Activated naive CD8-positive, alpha-beta T cell (primary cell): ENCODE measurements at regions not wholly inside any gene's neighbourhood (a gene's known extent, or its start where the extent isn't known, plus 50 kb on each side); places are given as distances from the start of the nearest gene placed in this dataset.

Source experiments
- H3K27ac Mint-ChIP-seq: one replicate; pipeline ENCODE4 v1.8.0; 2021; ENCODE audit warnings: mixed read lengths
- H3K27me3 Mint-ChIP-seq: one replicate; pipeline ENCODE4 v1.8.0; 2021; ENCODE audit warnings: mixed read lengths
- H3K36me3 Mint-ChIP-seq: one replicate; pipeline ENCODE4 v1.8.0; 2021; ENCODE audit warnings: mixed read lengths
- H3K4me1 Mint-ChIP-seq: one replicate; pipeline ENCODE4 v1.8.0; 2021; ENCODE audit warnings: low read depth, mixed read lengths
- H3K4me3 Mint-ChIP-seq: one replicate; pipeline ENCODE4 v1.8.0; 2021; ENCODE audit warnings: mild to moderate bottlenecking, mixed read lengths
- H3K9me3 Mint-ChIP-seq: one replicate; pipeline ENCODE4 v1.8.0; 2021; ENCODE audit warnings: low read depth, mixed read lengths

DNA sequence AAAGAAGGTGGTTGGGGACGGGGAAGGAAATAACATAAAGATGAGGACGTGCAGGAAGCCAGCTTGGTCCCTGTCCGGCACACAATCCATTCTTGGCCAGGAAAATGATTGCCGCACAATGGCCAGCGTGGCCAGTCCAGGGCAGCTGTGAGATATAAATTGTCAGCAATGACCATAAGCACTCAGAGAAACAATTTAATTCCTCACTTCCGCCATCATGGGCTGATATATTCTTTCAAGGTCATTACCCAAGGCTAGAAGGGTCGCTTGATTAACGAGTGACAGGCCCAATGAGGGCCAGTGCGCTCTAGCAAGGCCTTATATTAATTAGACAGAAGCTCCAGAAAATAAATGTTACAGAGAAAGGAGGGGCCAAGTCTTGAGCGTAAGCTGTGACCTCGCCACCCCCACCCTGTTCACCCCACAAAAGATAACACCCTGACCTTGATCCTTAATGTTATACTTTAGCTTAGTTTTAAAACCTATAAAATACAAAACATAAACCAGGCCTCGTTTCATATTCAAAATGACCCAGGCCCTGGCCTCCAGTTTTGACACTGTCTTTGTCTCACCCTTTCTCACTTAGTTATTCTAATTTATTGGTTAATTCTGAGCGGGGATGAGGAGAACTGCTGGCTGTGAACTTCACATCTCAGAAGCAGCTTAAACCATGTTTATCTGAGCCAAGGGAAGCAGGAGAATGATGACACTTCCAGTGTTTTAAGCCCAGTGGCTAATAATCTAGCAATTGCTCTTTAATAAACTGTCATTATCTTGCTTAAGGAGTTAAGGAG is 478.3 kb upstream of the ZFHX3 start:
- H3K4me3 Mint-ChIP-seq = no peak overlapping the region
- H3K27ac Mint-ChIP-seq = no peak overlapping the region
- no peaks in the 10 kb centered on the region for H3K4me1 Mint-ChIP-seq
- no peaks in the 10 kb centered on the region for H3K9me3 Mint-ChIP-seq
- no peaks in the 10 kb centered on the region for H3K36me3 Mint-ChIP-seq
- peaks cover 7% of the 10 kb centered on the region for H3K27me3 Mint-ChIP-seq

- H3K27ac Mint-ChIP-seq = no peak overlapping the region
- H3K9me3 Mint-ChIP-seq = no peaks in the 10 kb centered on the region
- H3K27me3 Mint-ChIP-seq = peaks cover 3% of the 10 kb centered on the region
- H3K36me3 Mint-ChIP-seq = no peaks in the 10 kb centered on the region
- no peak overlapping the region for H3K4me3 Mint-ChIP-seq
- H3K4me1 Mint-ChIP-seq = no peaks in the 10 kb centered on the region
Measured at GRCh38 chr16:73523209-73523608, 475.3 kb upstream of the ZFHX3 start.

DNA sequence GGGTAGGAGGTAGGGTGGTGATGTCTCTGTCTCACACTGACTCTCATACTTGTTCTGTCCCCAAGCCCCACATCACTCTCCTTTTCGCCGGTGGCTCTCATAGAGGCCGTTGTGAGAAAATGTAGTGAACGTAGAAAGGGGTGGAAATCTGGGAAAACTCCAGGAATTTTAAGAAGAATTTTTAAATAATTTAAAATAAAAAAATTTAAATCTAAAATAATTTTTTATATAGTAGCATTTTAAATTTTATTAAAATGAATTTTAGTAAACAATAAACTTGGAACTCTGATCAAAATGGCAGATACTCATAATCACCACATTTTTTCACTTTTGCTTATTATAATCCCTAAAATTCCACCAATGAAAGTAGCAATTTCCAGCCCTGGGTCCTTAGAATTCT is 473.6 kb upstream of the ZFHX3 start:
- H3K27ac Mint-ChIP-seq = no peak overlapping the region
- no peaks in the 10 kb centered on the region for H3K4me1 Mint-ChIP-seq
- H3K9me3 Mint-ChIP-seq = peaks cover 4% of the 10 kb centered on the region
- peaks cover 3% of the 10 kb centered on the region for H3K27me3 Mint-ChIP-seq
- H3K36me3 Mint-ChIP-seq = no peaks in the 10 kb centered on the region
- no peak overlapping the region for H3K4me3 Mint-ChIP-seq

DNA sequence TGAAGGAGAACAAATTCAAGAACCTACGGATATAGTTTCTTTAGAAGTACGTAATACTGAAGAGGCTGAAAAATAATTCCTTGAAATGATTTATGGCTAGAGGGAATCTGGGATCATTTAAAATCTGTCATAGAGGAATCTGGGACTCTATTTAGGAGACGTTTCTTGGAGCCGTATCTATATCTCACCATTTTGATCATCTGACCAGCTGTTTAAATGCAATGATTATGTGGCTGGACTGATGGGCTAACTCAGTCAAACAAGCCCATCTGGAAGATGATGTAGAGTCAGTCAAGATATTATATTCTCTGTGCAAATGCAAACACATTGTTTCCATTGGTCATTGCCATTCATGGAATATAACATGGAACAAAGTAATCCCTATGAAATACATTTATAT is 467.7 kb upstream of the ZFHX3 start:
- Mint-ChIP-seq H3K4me1 (no peaks in the 10 kb centered on the region), H3K27me3 (peaks cover 3% of the 10 kb centered on the region), H3K9me3 (peaks cover 4% of the 10 kb centered on the region)

GRCh38 chr16:73510852-73511251 is 462.9 kb upstream of the ZFHX3 start:
- no peak overlapping the region for H3K27ac Mint-ChIP-seq
- no peaks in the 10 kb centered on the region for H3K4me1 Mint-ChIP-seq

More for the DNA sequence above, 467.7 kb upstream of the ZFHX3 start:
- H3K36me3 Mint-ChIP-seq = no peaks in the 10 kb centered on the region
- no peak overlapping the region for H3K4me3 Mint-ChIP-seq
- H3K27ac Mint-ChIP-seq = no peak overlapping the region

GRCh38 chr16:73506568-73507056 is 458.7 kb upstream of the ZFHX3 start:
- no peaks in the 10 kb centered on the region for H3K9me3 Mint-ChIP-seq
- no peak overlapping the region for H3K4me3 Mint-ChIP-seq
- H3K36me3 Mint-ChIP-seq = no peaks in the 10 kb centered on the region
- H3K27me3 Mint-ChIP-seq = peaks cover 3% of the 10 kb centered on the region
- H3K27ac Mint-ChIP-seq = no peak overlapping the region
- H3K4me1 Mint-ChIP-seq = no peaks in the 10 kb centered on the region

More at GRCh38 chr16:73510852-73511251, 462.9 kb upstream of the ZFHX3 start:
- Mint-ChIP-seq H3K9me3 (no peaks in the 10 kb centered on the region), H3K36me3 (no peaks in the 10 kb centered on the region), H3K27me3 (peaks cover 3% of the 10 kb centered on the region), H3K4me3 (no peak overlapping the region)

- Mint-ChIP-seq H3K9me3 (no peaks in the 10 kb centered on the region), H3K27me3 (no peaks in the 10 kb centered on the region), H3K4me1 (no peaks in the 10 kb centered on the region), H3K4me3 (no peak overlapping the region), H3K36me3 (no peaks in the 10 kb centered on the region), H3K27ac (no peak overlapping the region)
Measured at GRCh38 chr16:73505577-73505976, 457.6 kb upstream of the ZFHX3 start.

- Mint-ChIP-seq H3K4me3 (no peak overlapping the region), H3K36me3 (no peaks in the 10 kb centered on the region), H3K27me3 (no peaks in the 10 kb centered on the region)
Measured at GRCh38 chr16:73504591-73505575, 457.0 kb upstream of the ZFHX3 start.

DNA sequence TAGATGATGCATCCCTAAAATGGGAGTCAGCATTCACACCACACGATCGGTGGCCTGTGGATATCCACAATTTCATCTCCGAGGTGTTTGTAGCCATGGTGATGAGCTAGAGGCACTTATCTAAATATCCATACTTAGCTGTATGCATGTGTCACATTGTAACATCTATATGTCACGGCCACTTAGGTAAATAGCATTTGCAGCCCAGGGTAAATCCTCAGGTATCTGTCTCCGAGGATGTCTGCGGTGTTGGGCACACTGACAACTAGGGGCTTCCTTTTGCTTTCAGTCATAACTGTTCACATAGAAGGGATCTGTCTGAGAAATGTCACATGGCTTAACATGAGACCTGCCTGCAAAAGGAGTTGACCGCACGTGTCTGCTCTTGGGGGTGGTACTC is 455.2 kb upstream of the ZFHX3 start:
- Mint-ChIP-seq H3K4me3 (no peak overlapping the region), H3K27ac (no peak overlapping the region), H3K27me3 (no peaks in the 10 kb centered on the region), H3K9me3 (no peaks in the 10 kb centered on the region), H3K4me1 (no peaks in the 10 kb centered on the region), H3K36me3 (no peaks in the 10 kb centered on the region)

More at GRCh38 chr16:73504591-73505575, 457.0 kb upstream of the ZFHX3 start:
- Mint-ChIP-seq H3K4me1 (no peaks in the 10 kb centered on the region), H3K27ac (no peak overlapping the region), H3K9me3 (no peaks in the 10 kb centered on the region)

GRCh38 chr16:73499276-73499675 is 451.3 kb upstream of the ZFHX3 start:
- no peaks in the 10 kb centered on the region for H3K36me3 Mint-ChIP-seq
- no peaks in the 10 kb centered on the region for H3K27me3 Mint-ChIP-seq
- H3K27ac Mint-ChIP-seq = no peak overlapping the region
- no peaks in the 10 kb centered on the region for H3K4me1 Mint-ChIP-seq
- no peak overlapping the region for H3K4me3 Mint-ChIP-seq
- no peaks in the 10 kb centered on the region for H3K9me3 Mint-ChIP-seq

DNA sequence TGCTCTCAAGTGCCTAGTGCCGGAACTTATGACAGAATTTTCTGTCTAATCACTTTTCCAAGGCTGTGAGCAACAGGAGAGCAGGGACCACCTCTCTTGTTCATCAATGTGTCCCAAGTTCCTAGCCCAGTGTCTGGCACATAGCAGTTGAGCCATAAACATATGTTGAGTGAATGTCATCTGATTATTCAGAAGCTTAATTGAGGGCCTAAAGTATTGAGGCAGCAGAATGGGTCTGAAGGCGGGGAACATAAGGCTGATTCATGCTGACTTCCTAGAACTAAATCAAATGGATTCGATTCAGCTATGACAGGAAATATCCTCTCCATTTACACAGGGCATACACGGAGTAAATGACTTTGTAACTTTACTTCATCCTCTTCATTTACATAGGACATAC is 438.0 kb upstream of the ZFHX3 start:
- Mint-ChIP-seq H3K4me1 (peaks cover 6% of the 10 kb centered on the region), H3K36me3 (no peaks in the 10 kb centered on the region), H3K27ac (no peak overlapping the region), H3K4me3 (no peak overlapping the region), H3K9me3 (no peaks in the 10 kb centered on the region), H3K27me3 (peaks cover 23% of the 10 kb centered on the region)

DNA sequence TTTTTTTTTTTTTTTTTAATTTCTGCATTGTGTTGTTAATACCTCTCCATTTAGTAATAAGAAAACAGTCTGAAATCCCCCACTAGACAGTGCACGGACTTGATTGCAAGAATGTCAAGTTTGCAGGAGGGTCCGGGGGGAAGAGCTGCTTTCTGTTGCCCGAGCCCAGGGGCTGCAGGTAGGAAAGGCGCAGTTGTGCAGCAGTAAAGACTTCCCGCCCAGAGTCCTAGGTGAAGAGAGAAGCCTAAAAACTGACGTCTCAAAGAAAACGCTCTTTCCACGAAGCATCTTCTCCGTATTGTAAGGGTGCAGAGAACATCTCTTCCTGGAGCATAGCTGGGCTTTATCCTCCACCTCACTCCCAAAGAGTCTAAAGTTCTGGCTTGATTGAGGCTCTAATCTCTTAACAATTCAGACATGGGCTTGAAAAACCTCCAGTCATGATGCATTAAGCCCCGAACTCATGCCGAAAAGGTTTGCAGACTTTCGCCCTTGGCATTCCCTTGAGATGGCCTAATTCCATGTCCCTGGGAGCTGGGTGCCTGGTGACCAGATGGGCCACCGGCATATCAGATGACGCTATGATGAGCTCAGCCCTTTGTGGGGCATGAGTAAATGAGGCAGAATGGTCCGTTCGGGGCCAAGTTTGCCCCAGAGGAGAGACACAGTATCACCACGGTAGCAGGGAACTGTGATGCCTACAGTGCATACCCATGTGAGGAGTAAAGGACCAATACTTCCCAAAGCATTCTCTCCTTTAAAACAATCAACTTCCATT is 436.2 kb upstream of the ZFHX3 start:
- no peaks in the 10 kb centered on the region for H3K36me3 Mint-ChIP-seq
- no peaks in the 10 kb centered on the region for H3K9me3 Mint-ChIP-seq
- H3K27ac Mint-ChIP-seq = no peak overlapping the region
- H3K27me3 Mint-ChIP-seq = peaks cover 23% of the 10 kb centered on the region
- no peak overlapping the region for H3K4me3 Mint-ChIP-seq
- H3K4me1 Mint-ChIP-seq = peaks cover 6% of the 10 kb centered on the region

DNA sequence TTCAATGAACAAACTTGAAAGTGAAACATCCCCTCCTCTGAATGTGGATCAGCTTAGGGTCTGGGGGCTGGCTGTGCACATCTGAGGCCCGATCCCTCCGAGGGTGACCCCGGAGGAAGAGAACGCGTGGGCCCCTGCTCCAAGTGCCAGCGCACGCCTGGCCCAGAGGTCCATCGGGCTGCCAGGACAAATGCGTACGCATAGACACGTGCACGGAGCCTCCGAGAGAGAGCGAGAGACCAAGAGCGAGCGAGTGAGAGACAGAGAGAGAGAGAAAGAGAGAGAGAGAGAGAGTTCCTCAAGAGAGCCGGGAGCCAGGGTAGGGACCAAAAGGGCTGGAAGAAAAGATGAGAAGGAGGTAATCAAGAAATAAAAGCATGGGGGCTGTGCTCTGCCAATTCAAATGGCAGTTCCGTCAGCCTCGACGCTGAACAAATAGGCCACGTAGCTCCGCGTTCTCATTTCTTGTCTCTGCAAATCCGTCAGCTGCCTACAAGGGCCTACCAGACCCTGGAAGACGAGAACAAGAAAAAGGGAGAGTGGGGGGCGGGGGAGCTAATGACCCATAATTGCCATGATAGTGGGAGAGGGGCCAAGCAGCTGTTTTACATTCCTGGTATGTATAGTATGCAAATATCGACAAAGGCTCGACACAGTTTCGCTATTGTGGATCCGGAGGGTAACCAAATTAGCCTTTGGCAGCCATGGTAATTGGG is 435.3 kb upstream of the ZFHX3 start:
- H3K27ac Mint-ChIP-seq = no peak overlapping the region
- H3K4me3 Mint-ChIP-seq = peak overlapping the region; percentile 73
- no peaks in the 10 kb centered on the region for H3K9me3 Mint-ChIP-seq
- peaks cover 23% of the 10 kb centered on the region for H3K27me3 Mint-ChIP-seq
- H3K4me1 Mint-ChIP-seq = peaks cover 6% of the 10 kb centered on the region
- no peaks in the 10 kb centered on the region for H3K36me3 Mint-ChIP-seq

GRCh38 chr16:73482310-73482709 is 434.4 kb upstream of the ZFHX3 start:
- Mint-ChIP-seq H3K4me3 (no peak overlapping the region), H3K27ac (no peak overlapping the region), H3K4me1 (peaks cover 6% of the 10 kb centered on the region), H3K27me3 (peaks cover 23% of the 10 kb centered on the region), H3K36me3 (no peaks in the 10 kb centered on the region), H3K9me3 (no peaks in the 10 kb centered on the region)
